ENCODE measurements at regions not wholly inside any gene's neighbourhood (a gene's known extent, or its start where the extent isn't known, plus 50 kb on each side); places are given as distances from the start of the nearest gene placed in this dataset.

- TF ChIP-seq SP1 (IDR thresholded peaks at IDR 0.05) (no peak), L3MBTL2 (conservative IDR thresholded peaks at IDR 0.05) (no peak), SUZ12 (IDR thresholded peaks at IDR 0.05) (no peak), PKNOX1 (IDR thresholded peaks at IDR 0.05) (no peak)
Observed at GRCh38 chr14:38762845-38763244, 340.2 kb downstream of the SEC23A start.
